GM21515 (cell line): ENCODE measurements at regions not wholly inside any gene's neighbourhood (a gene's known extent, or its start where the extent isn't known, plus 50 kb on each side); places are given as distances from the start of the nearest gene placed in this dataset.
"Not testable (repeated sequence)": the region's sequence is repeated elsewhere in the genome, so short reads cannot be mapped to it uniquely, and the experiment has no call there.

Experiments
- ATAC-seq: cut with Tn5 transposase; IDR thresholded peaks from one replicate; pipeline ENCODE4 v1.9.1; 2021; ENCODE audit not compliant: unreplicated experiment

DNA sequence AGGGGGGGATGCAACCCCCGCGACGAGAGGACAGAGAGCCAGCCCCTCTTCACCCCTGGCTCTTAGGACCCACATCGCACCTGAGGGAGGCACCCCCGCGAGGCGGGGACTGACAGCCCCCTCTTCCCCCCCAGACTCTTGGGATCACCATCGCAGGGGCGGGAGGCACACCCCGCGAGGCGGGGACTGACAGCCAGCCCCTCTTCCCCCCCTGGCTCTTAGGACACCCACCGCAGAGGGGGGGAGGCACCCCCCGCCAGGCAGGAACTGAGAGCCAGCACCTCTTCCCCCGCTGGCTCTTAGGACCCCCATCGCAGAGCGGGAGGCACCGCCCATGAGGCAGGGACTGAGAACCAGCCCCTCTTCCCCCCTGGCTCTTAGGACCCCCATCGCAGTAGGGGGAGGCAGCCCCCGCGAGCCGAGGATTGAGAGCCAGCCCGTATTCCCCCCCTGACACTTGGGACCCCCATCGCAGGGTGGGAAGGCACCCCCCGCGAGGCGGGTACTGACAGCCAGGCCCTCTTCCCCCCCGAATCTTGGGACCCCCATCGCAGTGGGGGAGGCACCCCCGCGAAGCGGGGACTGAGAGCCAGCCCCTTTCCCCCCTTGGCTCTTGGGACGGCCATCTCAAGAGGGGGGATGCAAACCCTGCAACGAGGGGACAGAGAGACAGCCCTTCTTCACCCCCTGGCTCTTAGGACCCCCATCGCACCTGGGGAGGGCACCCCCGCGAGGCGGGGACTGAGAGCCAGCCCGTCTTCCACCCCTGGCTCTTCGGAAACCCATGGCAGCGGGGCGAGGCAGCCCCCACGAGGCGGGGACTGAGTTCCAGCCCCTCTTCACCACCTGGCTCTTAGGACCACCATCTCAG is 2425.1 kb upstream of the PCDH20 start:
- ATAC-seq, result no peak

GRCh38 chr13:63838366-63839110 is 2422.9 kb upstream of the PCDH20 start:
- no peak for ATAC-seq

- ATAC-seq, result not testable (repeated sequence)
Observed at GRCh38 chr13:63837701-63838100, 2422.1 kb upstream of the PCDH20 start.

GRCh38 chr13:63829609-63830008 is 2414.0 kb upstream of the PCDH20 start:
- not testable (repeated sequence) for ATAC-seq

DNA sequence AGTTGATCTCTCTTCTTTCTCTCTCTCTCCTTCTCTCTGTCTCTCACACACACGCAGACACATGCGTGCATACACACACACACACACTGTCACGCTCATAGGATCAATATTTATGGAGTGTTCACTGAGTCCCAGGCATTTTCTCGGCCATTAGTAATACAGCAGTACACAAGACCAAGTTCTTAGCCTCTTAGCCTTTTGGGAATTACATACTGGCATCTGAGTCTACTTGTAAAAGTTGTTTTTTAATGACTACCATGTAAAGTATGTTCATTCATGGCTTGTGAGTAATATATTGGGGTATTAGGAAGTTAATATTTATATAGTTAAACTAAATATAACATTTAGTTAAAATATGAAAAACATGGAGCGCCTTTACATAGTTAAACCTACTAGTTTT is 2406.1 kb upstream of the PCDH20 start:
- not testable (repeated sequence) for ATAC-seq

GRCh38 chr13:63811428-63812004 is 2395.9 kb upstream of the PCDH20 start:
- ATAC-seq, result not testable (repeated sequence)

DNA sequence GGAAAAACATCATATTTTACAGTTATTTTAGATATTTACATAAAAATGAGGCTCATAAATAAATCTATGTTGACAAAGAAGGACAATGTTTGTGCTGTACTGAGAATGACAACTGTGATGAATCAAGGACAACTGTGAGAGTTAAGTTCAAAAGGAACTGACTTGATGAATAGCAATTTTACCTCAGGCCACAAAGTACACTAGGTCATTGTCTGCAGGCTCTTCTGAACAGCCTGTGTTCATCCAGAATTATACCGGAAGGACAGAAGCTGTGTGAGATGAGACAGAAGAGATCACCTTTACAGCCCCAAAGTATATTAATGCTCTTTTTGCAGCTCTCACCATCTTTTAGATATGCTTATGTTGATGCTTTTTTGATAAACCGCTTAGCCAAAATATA is 2375.5 kb upstream of the PCDH20 start:
- not testable (repeated sequence) for ATAC-seq

DNA sequence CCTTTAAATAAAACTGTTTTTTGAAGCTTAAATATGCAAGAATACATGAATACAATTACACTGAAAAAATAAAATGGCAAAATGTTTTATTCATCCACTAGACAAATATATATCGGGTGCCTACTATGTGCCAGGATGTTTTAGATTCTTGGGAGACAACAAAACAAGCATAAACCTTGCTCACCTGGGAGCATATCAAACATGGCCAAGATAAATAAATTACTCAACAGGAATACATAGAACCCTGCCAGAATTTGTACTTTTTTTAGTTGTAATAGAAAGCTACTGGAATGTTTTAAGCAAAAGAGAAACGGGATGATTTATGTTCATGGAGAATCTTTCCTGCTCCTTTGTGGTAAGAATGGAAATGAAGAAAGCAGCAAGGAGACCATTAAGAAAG is 2358.5 kb upstream of the PCDH20 start:
- no peak for ATAC-seq

DNA sequence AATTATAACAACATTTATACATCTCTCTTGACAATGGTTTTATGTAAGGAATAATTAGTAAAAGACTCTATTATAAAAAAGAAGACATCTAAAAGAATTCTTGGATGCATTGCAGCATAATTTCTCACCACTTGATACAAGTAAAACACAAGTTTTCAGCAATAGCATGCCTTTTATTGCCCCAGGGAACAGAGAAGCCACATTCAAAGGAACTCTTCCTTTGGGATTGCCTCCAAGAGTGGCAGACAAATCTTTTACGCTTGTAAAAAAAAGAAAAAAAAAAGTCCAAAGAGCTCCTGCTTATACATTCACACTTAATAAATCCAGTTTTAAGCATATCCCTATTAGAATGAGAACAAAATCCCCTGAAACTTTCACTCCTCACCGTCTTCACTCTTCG is 2357.8 kb upstream of the PCDH20 start:
- no peak for ATAC-seq

- ATAC-seq, result not testable (repeated sequence)
Observed at GRCh38 chr13:63757683-63758082, 2342.0 kb upstream of the PCDH20 start.

DNA sequence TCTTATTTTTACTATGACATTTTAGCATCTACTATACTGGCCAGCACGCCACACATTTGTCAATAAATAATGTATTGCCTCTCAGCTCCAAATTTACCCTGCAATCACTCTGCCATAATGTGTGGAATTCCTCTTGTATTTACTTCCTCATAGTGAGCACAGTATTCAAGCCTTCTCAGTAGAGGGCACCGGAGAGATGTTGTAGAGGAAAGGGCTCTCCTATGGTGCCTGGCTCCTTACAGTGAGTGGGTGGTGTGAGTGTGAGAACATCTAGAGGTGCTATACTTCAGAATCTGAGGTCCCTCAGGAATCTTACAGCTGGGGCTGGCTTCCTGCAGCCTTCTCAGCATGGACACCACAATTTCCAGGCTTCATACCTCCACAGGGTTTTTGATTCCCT is 2334.2 kb upstream of the PCDH20 start:
- ATAC-seq, result not testable (repeated sequence)

GRCh38 chr13:63741814-63742101 is 2326.1 kb upstream of the PCDH20 start:
- ATAC-seq, result not testable (repeated sequence)

GRCh38 chr13:63741029-63741813 is 2325.6 kb upstream of the PCDH20 start:
- ATAC-seq, result no peak

DNA sequence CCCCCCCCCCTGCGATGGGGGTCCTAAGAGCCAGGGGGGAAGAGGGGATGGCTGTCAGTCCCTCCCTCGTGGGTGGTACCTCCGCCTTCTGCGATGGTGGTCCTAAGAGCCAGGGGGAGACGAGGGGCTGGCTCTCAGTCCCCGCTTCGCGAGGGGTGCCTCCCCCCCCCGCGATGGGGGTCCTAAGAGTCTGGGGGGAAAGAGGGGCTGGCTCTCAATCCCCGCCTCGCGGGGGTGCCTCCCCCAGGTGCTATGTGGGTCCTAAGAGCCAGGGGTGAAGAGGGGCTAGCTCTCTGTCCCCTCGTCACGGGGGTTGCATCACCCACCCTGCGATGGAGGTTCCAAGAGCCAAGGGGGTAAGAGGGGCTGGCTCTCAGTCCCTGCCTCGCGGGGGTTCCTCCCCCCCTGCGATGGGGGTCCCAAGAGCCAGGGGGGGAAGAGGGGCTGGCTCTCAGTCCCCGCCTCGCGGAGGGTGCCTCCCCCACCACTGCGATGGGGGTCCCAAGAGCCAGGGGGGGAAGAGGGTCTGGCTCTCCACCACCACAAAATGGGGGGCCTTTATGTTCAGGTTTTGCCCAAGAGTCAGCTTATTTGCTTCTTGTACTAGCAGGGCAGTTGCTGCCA is 2323.6 kb upstream of the PCDH20 start:
- not testable (repeated sequence) for ATAC-seq

DNA sequence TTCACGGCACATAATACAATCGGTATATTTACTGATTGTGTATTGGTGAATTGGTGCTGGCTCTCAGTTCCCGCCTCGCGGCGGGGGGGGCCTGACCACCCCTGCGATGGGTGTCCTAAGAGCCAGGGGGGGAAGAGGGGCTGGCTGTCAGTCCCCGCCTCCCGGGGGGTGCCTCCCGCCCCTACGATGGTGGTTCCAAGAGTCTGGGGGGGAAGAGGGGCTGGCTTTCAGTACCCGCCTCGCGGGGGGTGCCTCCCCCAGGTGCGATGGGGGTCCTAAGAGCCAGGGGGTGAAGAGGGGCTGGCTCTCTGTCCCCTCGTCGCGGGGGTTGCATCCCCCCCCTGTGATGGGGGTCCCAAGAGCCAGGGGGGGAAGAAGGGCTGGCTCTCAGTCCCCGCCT is 2321.8 kb upstream of the PCDH20 start:
- no peak for ATAC-seq

DNA sequence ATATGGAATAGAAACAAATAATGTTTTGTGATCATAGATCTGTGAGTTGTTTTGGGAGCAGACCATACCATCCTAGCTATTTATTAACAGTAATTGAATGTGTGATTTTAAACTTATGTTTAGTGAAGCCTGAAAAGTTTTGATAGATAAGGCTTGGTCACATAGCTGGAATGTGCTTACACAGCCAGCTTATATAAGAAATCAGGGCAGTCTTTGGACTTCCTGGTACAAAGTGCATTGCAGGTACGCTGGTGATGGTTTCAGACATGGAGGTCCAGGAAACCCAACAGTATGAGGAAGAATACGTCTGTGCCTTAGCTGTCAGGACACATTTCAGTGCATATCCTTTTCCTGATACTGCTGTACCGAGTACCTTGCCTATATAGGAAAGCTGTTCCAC is 2316.2 kb upstream of the PCDH20 start:
- no peak for ATAC-seq

DNA sequence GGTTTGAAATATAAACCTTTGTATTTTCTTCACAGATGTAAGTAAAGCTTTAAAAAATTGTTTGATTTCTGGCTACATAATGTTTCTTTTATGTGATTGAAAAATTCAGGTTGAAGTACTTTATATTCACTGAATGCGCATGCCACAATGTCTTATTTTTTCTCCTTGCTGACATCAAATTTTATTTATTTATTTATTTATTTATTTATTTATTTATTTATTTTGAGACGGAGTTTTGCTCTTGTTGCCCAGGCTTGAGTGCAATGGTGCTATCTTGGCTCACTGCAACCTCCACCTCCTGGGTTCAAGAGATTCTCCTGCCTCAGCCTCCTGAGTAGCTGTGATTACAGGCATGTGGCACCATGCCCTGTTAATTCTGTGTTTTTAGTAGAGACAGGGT is 2296.5 kb upstream of the PCDH20 start:
- ATAC-seq, result not testable (repeated sequence)

- no peak for ATAC-seq
Observed at GRCh38 chr13:63706751-63707150, 2291.1 kb upstream of the PCDH20 start.

GRCh38 chr13:63704521-63704920 is 2288.9 kb upstream of the PCDH20 start:
- no peak for ATAC-seq

DNA sequence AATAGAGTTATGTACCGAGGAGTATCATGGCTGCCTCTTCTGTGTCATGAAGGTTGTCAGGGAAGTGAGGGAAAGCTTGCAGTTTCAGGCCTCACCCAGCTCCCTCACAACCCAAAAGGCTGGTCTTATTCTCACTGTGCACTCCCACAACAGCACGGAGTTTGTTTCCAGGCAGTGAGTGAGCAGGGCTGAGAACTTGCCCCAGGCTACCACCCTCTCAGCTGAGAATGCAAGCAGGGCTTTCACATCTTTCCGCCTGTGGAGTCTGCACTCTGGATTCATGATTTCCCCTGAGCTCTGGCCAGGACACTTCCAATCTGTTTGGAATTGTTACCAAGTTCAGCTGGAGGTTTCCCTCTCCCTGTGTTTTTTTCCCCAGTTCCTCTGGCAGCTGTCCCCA is 2284.7 kb upstream of the PCDH20 start:
- ATAC-seq, result no peak

DNA sequence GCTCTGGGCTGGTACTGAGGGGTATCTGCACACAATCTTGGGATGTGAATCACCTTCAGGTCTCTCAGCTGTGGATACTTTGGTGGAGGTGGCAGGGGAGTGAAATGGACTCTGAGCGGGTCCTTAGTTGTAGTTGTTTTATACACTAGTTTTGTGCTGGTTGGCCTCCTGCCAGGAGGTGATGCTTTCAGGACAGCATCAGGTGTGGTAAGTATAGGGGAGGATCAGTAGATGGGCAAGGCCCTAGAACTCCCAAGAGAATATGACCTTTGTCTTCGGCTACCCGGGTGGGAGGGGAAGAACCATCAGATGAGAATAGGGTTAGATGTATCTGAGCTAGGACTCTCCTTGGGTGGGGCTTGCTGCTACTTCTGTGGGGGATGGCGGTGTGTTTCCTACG is 2284.3 kb upstream of the PCDH20 start:
- no peak for ATAC-seq
